PC-3 (cell line): ENCODE measurements at regions not wholly inside any gene's neighbourhood (a gene's known extent, or its start where the extent isn't known, plus 50 kb on each side); places are given as distances from the start of the nearest gene placed in this dataset.

Source experiments
- ATAC-seq: fragments of 200-7000 bp; cut with Tn5 transposase; 2 replicates; pipeline ENCODE4 v1.9.1; 2020; ENCODE audit warnings: mild to moderate bottlenecking, moderate library complexity
- BruUV-seq: library from RNA; stranded (reverse); fragments of 400-500 nt; replicated peaks from 2 replicates; lab custom pipeline; 2021; lab: Mats Ljungman, UMichigan
- CTCF ChIA-PET: fragments of 300-600 bp; sonication (Branson Sonifier 250); formaldehyde crosslinking; loops from one replicate; lab custom pipeline; 2022; ENCODE audit warnings: antibody characterized with exemption; lab: Charles Lee
- POLR2A ChIA-PET: fragments of 300-600 bp; sonication (Branson Sonifier 250); formaldehyde crosslinking; loops from one replicate; lab custom pipeline; 2022; ENCODE audit warnings: antibody characterized with exemption; ENCODE audit not compliant: unreplicated experiment; lab: Charles Lee
- DNase-seq: peaks from one replicate; pipeline ENCODE4 v3.0.0-alpha.2; 2015
- H2AFZ ChIP-seq: fragments of 300-600 bp; sonication (generic); 2 replicates; pipeline ENCODE4 v1.6.0; 2016; ENCODE audit warnings: antibody characterized with exemption, low read length
- H3F3A ChIP-seq: fragments of 300-600 bp; sonication (generic); one replicate; pipeline ENCODE4 v1.6.0; 2017; ENCODE audit warnings: antibody characterized with exemption, low read length, control low read depth, mild to moderate bottlenecking; ENCODE audit not compliant: unreplicated experiment
- H3K27ac ChIP-seq: fragments of 300-600 bp; sonication (generic); 2 replicates; pipeline ENCODE4 v1.5.1; 2016; ENCODE audit warnings: mild to moderate bottlenecking, low read length
- H3K27me3 ChIP-seq: fragments of 300-600 bp; sonication (generic); 2 replicates; pipeline ENCODE4 v1.6.1; 2016; ENCODE audit warnings: low read length, mixed read lengths
- H3K36me3 ChIP-seq: fragments of 300-600 bp; sonication (generic); 2 replicates; pipeline ENCODE4 v1.6.1; 2016; ENCODE audit warnings: low read depth, mixed run types, low read length, mixed read lengths
- H3K4me1 ChIP-seq: fragments of 300-600 bp; sonication (generic); 2 replicates; pipeline ENCODE4 v1.5.1; 2016; ENCODE audit warnings: low read length; ENCODE audit not compliant: insufficient read depth
- H3K4me2 ChIP-seq: fragments of 300-600 bp; sonication (generic); 2 replicates; pipeline ENCODE4 v1.6.0; 2016; ENCODE audit warnings: low read length
- H3K4me3 ChIP-seq: fragments of 300-600 bp; sonication (generic); 2 replicates; pipeline ENCODE4 v1.5.1; 2016; ENCODE audit warnings: mild to moderate bottlenecking, low read length, mixed read lengths
- H3K79me2 ChIP-seq: fragments of 300-600 bp; sonication (generic); 2 replicates; pipeline ENCODE4 v1.6.1; 2017; ENCODE audit warnings: low read length, mixed read lengths
- H3K9ac ChIP-seq: fragments of 300-600 bp; sonication (generic); 2 replicates; pipeline ENCODE4 v1.6.0; 2016; ENCODE audit warnings: mild to moderate bottlenecking, low read length
- H3K9me2 ChIP-seq: fragments of 300-600 bp; sonication (generic); replicated peaks from 2 replicates; pipeline ENCODE4 v1.6.1; 2016; ENCODE audit warnings: mixed run types, low read length, mixed read lengths
- H3K9me3 ChIP-seq: fragments of 300-600 bp; sonication (generic); 2 replicates; pipeline ENCODE4 v1.6.1; 2016; ENCODE audit warnings: low read length, mixed read lengths
- H4K20me1 ChIP-seq: fragments of 300-600 bp; sonication (generic); 2 replicates; pipeline ENCODE4 v1.6.1; 2016; ENCODE audit warnings: low read length, mixed read lengths
- EZH2 ChIP-seq: fragments of 300-600 bp; sonication (generic); IDR thresholded peaks from one replicate; pipeline ENCODE4 v1.6.1; 2017; ENCODE audit warnings: antibody characterized with exemption, mild to moderate bottlenecking, low read length; ENCODE audit not compliant: unreplicated experiment
- EZH2phosphoT487 ChIP-seq: fragments of 300-600 bp; sonication (generic); IDR thresholded peaks from 2 replicates; pipeline ENCODE4 v1.6.1; 2018; ENCODE audit warnings: mild to moderate bottlenecking, antibody characterized with exemption, low read length, borderline replicate concordance
- intact Hi-C: fragments of 100-400 bp; cut with micrococcal nuclease; formaldehyde crosslinking; loops from 2 replicates; pipeline ENCODE4 v1.9.0; 2023
- TF ChIP-seq, protein P1 (sequence below): fragments of 300-600 bp; sonication (generic); conservative IDR thresholded peaks from 2 replicates; pipeline ENCODE4 v1.5.1; 2017; ENCODE audit warnings: antibody characterized with exemption, low read depth, mild to moderate bottlenecking, low read length

GRCh38 chr12:116382686-116383530 is 105.4 kb upstream of the MED13L start:
- no peak for TF ChIP-seq EZH2
- TF ChIP-seq, protein P1, sequence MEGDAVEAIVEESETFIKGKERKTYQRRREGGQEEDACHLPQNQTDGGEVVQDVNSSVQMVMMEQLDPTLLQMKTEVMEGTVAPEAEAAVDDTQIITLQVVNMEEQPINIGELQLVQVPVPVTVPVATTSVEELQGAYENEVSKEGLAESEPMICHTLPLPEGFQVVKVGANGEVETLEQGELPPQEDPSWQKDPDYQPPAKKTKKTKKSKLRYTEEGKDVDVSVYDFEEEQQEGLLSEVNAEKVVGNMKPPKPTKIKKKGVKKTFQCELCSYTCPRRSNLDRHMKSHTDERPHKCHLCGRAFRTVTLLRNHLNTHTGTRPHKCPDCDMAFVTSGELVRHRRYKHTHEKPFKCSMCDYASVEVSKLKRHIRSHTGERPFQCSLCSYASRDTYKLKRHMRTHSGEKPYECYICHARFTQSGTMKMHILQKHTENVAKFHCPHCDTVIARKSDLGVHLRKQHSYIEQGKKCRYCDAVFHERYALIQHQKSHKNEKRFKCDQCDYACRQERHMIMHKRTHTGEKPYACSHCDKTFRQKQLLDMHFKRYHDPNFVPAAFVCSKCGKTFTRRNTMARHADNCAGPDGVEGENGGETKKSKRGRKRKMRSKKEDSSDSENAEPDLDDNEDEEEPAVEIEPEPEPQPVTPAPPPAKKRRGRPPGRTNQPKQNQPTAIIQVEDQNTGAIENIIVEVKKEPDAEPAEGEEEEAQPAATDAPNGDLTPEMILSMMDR = no peak
- TF ChIP-seq EZH2phosphoT487 = no peak
- Histone ChIP-seq H3K9me3 (no peaks in the 10 kb centered on the region), H2AFZ (peak overlapping the region; percentile 45; the same call in 1 of the 2 replicates), H3K27me3 (no peaks in the 10 kb centered on the region), H3K4me2 (peak overlapping the region; percentile 68), H4K20me1 (no peaks in the 10 kb centered on the region), H3K36me3 (no peaks in the 10 kb centered on the region), H3K9me2 (no peaks in the 10 kb centered on the region), H3F3A (no peaks in the 10 kb centered on the region), H3K27ac (peak overlapping the region; percentile 88), H3K9ac (peak overlapping the region; percentile 52), H3K4me1 (peaks cover 39% of the 10 kb centered on the region), H3K79me2 (no peaks in the 10 kb centered on the region), H3K4me3 (no peak overlapping the region; the same call in 1 of the 2 replicates)
- CTCF ChIA-PET = no interaction called here
- POLR2A ChIA-PET = no interaction called here
- intact Hi-C loops = loop anchor here (2.0 to 5.0 kb wide), 3 partner anchors 44 to 146 kb away; partner anchors contain the start of gene MED13L
- DNase-seq = peak; percentile 94
- BruUV-seq = no TSS peak
- peak; percentile 69 for ATAC-seq

DNA sequence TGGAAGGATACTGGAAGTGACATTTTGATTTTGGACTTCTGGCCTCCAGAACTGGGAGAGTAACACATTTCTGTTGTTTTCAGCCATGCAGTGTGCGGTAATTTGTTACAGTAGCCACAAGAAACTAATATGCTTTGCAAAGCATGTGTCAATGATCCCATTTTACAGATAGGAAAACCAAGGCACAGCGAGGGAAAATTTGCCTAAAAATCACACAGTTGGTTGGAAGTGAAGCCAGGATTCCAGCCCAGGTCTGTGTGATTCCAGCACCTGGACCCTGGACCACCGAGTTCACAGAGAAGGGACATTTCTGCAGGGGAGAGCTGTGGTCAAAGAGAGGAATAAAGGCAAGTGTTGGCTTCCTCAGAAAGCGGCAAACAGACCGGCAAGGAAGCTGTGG is 106.7 kb upstream of the MED13L start:
- Histone ChIP-seq H3F3A (peaks cover 2% of the 10 kb centered on the region), H3K79me2 (no peaks in the 10 kb centered on the region), H3K27ac (peak overlapping the region; percentile 88), H3K9ac (peak overlapping the region; percentile 52; the same call in 1 of the 2 replicates), H3K4me2 (0 out of 2 replicates have a peak overlapping the region, but pooled peaks have one; percentile 15), H3K4me1 (peaks cover 46% of the 10 kb centered on the region), H3K9me3 (no peaks in the 10 kb centered on the region), H3K27me3 (no peaks in the 10 kb centered on the region), H3K9me2 (no peaks in the 10 kb centered on the region), H3K4me3 (no peak overlapping the region), H2AFZ (no peak overlapping the region), H3K36me3 (no peaks in the 10 kb centered on the region), H4K20me1 (no peaks in the 10 kb centered on the region)
- ChIA-PET POLR2A (no interaction called here), CTCF (interaction anchor here (0.6 kb wide), 1 partner anchor 97 kb away, joined by 3 read pairs; no protein-coding TSS in a partner anchor)
- TF ChIP-seq EZH2 = no peak
- BruUV-seq = no TSS peak
- intact Hi-C loops = loop anchor here (5.0 kb wide), 1 partner anchor 107 kb away; the partner anchor contains the start of gene MED13L
- DNase-seq = no peak
- no peak for ATAC-seq

GRCh38 chr12:116384691-116385485 is 107.4 kb upstream of the MED13L start:
- ATAC-seq (no peak), DNase-seq (peak; percentile 52)
- no peaks in the 10 kb centered on the region for H4K20me1 ChIP-seq
- no TSS peak for BruUV-seq
- H3K4me2 ChIP-seq = peak overlapping the region; percentile 15; the same call in 1 of the 2 replicates
- CTCF ChIA-PET = interaction anchor here (0.6 kb wide), 1 partner anchor 16 kb away, joined by 5 read pairs; no protein-coding TSS in a partner anchor
- H3K9me3 ChIP-seq = no peaks in the 10 kb centered on the region
- no peaks in the 10 kb centered on the region for H3K9me2 ChIP-seq
- H3K36me3 ChIP-seq = no peaks in the 10 kb centered on the region
- H3K4me1 ChIP-seq = peaks cover 53% of the 10 kb centered on the region
- H3K27me3 ChIP-seq = no peaks in the 10 kb centered on the region
- TF ChIP-seq, protein P1 = no peak
- TF ChIP-seq EZH2 (no peak), EZH2phosphoT487 (no peak)
- H3K27ac ChIP-seq = peak overlapping the region; percentile 39
- intact Hi-C loops = loop anchor here (5.0 kb wide), 1 partner anchor 108 kb away; the partner anchor contains the start of gene MED13L
- no peaks in the 10 kb centered on the region for H3K79me2 ChIP-seq
- no peak overlapping the region for H2AFZ ChIP-seq
- no peak overlapping the region for H3K4me3 ChIP-seq
- peaks cover 8% of the 10 kb centered on the region for H3F3A ChIP-seq
- H3K9ac ChIP-seq = no peak overlapping the region
- POLR2A ChIA-PET = interaction anchor here (0.7 kb wide), 1 partner anchor 67 kb away, joined by 5 read pairs; no protein-coding TSS in a partner anchor
